Right hindlimb (tissue), 1 donor: ENCODE measurements at regions not wholly inside any gene's neighbourhood (a gene's known extent, or its start where the extent isn't known, plus 50 kb on each side); places are given as distances from the start of the nearest gene placed in this dataset.

Source experiments
- DNase-seq: peaks from one replicate; pipeline ENCODE4 v3.0.0-alpha.2; 2018

DNA sequence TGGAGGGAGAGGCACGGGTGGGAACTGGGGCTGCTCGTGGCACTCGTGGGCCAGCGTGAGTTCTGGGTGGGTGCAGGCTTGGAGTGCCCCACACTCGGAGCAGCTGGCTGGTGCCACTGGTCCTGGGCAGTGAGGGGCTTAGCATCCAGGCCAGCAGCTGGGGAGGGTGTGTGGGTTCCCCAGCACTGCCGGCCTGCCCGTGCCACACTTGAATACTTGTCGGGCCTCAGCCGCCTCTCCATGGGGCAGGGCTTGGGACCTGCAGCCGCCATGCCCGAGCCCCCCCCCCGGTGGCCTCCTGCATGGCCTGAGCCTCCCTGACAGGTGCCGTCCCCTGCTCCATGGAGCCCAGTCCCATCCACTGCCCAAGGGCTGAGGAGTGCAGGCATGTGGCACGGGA is 207.2 kb downstream of the CD109 start:
- DNase-seq = no peak

DNA sequence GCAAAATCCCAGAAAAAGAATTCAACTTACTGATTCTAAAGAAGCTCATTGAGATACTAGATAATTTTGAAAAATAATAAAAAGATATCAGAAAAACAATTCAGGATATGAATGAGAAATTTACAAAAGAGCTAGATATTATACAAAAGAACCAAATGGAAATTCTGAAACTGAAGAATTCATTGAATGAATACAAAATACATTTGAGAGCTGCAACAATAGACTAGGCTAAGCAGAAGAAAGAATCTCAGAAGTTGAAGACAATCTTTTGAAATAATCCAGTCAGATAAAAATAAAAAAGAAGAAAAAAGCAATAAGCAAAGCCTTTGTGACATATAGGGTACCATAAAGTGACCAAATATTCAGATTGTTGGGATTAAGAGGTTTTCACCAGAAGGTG is 206.0 kb downstream of the CD109 start:
- DNase-seq = no peak

DNA sequence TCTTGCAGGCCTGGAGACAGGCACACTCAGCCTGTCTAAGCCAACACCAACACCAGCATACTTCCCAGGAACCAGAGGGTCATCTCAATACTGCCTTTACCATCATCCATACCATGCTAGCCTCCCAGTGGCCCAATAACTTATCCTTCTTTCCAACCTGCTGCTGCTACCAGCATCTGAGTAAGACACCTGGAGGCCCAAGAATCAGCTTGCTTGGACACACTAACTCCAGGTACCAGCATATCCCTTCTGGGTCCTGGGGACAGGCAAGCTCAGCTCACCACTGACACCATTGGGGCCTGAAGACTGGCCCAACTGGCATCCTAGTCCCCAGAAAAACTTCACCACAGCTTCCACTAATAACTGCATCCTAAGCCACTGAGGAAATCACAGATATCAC is 205.3 kb downstream of the CD109 start:
- no peak for DNase-seq

DNA sequence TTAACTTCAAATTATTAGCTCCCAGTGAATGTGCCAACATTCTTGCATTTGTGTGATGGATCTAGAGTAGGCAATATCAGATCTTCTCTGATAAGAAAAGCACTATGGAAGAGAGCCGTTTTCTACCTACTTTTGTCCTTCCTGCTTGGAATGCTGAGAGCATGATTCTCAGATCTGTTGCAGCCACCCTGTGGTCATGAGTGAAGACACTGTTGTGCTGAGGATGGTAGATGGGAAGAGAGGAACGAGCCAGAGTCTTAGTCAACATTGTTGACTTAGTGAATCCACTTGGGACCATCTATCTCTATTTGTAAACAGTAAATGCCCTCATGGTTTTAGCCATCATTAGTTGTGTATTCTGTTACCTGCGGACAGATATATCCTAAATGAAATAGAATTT is 202.6 kb downstream of the CD109 start:
- DNase-seq = no peak

DNA sequence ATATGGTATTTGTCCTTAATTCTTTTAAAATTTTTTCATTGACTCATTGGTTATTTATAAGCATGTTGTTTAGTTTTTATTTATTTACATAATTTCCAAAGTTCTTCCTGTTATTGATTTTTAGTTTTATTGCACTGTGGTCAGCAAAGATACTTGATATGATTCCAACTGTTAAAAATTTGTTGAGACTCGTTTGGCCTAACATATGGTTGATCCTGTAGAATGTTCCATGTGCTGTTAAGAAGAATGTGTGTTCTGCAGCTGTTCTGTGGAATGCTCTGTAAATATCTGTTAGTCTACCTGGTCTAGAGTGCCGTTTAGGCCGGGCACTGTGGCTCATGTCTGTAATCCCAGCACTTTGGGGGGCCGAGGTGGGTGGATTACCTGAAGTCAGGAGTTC is 197.7 kb downstream of the CD109 start:
- no peak for DNase-seq

DNA sequence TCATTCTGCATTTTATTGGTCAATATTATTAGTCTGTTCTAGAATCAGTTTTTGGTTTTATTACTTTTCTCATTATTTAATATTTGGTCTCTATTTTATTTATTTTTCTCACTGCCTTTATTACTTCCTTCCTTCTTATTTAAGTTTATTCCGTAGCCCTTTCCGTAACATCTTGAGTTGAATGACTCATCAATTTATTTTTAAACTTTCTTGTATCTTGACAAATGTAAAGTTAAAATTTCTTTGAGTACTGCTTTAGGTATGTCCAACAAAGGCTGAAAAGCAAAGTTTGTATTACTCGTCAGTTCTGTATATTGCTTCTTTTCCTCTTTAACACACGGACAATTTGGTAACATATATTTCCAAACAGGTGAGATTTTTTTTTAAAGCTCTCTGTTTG is 192.0 kb downstream of the CD109 start:
- no peak for DNase-seq

DNA sequence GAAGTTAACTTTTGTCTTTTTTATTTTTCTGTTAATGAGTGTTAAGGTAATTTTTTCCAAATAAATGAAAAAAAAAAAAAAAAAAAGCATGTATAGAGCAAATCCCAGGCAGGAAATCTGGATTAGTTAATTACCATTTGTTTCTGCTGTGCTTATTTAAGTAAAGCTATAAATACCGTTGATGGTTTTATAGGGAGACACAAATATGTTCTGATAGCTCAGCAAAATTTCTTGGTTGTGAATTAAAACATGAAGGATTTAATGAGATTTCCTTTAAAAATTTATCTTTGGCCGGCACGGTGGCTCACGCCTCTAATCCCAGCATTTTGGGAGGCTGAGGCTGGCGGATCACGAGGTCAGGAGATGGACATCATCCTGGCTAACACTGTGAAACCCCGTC is 189.4 kb downstream of the CD109 start:
- DNase-seq = no peak

DNA sequence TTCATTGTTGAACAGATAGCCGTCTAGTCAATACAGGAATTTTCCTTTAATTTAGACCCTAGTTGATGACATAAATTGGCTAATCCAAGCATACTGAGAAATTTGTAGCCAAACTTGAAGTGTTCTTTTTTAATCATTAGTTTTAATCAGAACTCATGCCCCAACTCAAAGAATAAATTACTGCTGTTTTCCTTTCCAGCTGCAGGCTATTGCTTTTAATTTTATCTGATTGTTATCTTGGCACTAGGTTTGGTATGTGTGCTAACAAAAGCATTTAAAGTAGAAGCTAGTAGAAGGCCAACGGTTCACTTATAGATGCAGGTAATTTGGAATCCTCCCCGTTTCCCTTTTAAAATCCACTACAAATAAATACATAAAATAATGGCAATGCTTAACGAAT is 188.5 kb downstream of the CD109 start:
- DNase-seq = no peak

DNA sequence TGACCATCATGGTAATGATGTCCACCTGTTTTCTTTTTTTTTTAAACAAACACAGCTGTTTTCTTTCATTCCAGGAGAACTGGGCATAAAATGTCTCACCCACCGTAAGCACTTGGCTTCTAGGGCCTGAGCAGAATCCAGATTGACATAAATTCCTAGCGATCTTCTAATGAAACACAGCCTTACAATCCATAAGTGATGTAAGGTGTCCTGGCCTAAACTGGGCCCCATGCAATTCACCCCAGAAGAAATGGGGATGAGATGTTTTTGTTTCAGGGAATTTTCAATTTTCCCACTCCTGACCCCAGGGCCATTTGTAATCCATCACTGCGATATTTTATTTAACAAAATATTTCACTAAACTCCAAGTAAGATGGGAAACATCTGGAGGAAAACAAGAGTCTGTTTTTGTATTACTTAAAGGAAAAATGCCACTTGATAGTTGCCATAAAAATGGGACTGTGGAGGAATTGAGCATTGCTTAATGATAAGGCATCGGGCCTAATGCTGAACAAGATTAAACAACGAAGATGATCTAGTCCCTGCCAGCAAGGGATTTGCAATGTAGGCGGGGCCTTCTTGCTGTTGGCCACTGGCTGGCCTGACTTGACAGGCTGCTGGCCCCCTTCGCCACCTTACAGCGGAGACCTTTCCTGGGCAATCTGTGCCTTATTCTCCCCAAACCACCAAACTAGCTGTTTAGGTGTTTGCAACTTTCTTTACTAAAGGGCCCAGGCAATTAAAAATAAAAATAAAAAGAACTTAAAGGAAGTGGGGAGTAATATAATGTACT is 183.7 kb downstream of the CD109 start:
- DNase-seq = no peak

DNA sequence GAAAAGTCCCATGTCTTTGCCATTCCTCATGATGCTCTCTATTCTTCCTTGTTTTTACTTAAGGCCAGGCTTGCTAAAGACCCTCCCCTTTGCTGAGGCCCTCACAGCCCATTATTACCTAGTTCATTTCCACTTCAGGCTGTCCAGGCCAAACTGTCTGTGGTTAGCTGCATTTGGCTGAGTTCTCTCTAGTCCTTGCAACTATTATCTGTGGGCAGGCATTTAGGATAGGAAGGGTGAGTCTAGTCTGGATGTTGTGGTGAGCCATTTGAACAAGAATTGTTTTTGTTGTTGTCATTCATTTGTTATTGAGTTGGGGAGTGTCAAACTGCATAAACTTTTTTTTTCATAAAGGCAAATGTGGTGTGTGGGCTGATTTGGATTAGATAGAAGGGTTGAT is 182.4 kb downstream of the CD109 start:
- DNase-seq = no peak
